Mucosa of descending colon (tissue), 3 donors: ENCODE measurements at regions not wholly inside any gene's neighbourhood (a gene's known extent, or its start where the extent isn't known, plus 50 kb on each side); places are given as distances from the start of the nearest gene placed in this dataset.

Experiments
- ATAC-seq: fragments of 200-7000 bp; cut with Tn5 transposase; one replicate; pipeline ENCODE4 v1.9.1; 2020; ENCODE audit warnings: mild to moderate bottlenecking, moderate library complexity
- DNase-seq, 3 donors: peaks; one replicate each; pipeline ENCODE4 v3.0.0-alpha.2; 2020
- H3K36me3 ChIP-seq: fragments of 200-600 bp; one replicate; pipeline ENCODE4 v1.8.0; 2021; ENCODE audit warnings: low read depth, mild to moderate bottlenecking
- H3K4me1 ChIP-seq: fragments of 200-600 bp; one replicate; pipeline ENCODE4 v1.8.0; 2021; ENCODE audit warnings: low read depth, mild to moderate bottlenecking
- H3K4me3 ChIP-seq: fragments of 200-600 bp; one replicate; pipeline ENCODE4 v1.8.0; 2021; ENCODE audit warnings: mild to moderate bottlenecking
- H3K9me3 ChIP-seq: fragments of 200-600 bp; one replicate; pipeline ENCODE4 v1.8.0; 2021; ENCODE audit warnings: mild to moderate bottlenecking
- intact Hi-C, 2 donors: fragments of 100-400 bp; cut with DNase I in 1 of 2; cut with micrococcal nuclease in 1 of 2; formaldehyde crosslinking; loops; one replicate each; pipeline versions ENCODE4 v1.11.0 to v1.11.1; 2022; cut with DNase I, micrococcal nuclease
- TF ChIP-seq, protein P1 (sequence below): fragments of 200-600 bp; IDR thresholded peaks from one replicate; pipeline ENCODE4 v1.8.0; 2022; ENCODE audit warnings: antibody characterized with exemption, mild to moderate bottlenecking
- donor health status: DM: no; HTN: no; CAD: no; lungs with moderate emphysema.
- donor health status: DM: no; HTN: no; CAD: no.
- donor health status: DM: no; HTN: yes; CAD: no.

DNA sequence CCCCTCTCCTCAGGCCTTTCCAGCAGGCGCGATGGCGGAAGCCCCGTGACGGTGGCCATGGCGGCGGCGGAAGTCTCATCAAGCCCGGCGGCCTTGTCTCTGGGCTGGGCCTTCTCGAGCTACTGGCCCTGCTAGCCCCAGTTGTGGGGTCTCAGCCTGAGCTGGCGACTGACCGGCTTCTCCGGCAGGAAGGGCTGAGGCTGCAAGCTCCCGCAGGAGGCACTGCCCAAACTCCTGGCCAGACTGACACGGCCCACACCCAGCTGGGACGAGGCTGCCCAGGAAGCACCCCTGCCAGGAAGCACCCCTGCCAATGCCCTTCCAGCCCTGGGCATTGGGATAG is 88.5 kb upstream of the ANKH start:
- Histone ChIP-seq H3K4me3 (no peak overlapping the region), H3K4me1 (no peaks in the 10 kb centered on the region), H3K36me3 (no peaks in the 10 kb centered on the region), H3K9me3 (no peaks in the 10 kb centered on the region)
- TF ChIP-seq, protein P1, sequence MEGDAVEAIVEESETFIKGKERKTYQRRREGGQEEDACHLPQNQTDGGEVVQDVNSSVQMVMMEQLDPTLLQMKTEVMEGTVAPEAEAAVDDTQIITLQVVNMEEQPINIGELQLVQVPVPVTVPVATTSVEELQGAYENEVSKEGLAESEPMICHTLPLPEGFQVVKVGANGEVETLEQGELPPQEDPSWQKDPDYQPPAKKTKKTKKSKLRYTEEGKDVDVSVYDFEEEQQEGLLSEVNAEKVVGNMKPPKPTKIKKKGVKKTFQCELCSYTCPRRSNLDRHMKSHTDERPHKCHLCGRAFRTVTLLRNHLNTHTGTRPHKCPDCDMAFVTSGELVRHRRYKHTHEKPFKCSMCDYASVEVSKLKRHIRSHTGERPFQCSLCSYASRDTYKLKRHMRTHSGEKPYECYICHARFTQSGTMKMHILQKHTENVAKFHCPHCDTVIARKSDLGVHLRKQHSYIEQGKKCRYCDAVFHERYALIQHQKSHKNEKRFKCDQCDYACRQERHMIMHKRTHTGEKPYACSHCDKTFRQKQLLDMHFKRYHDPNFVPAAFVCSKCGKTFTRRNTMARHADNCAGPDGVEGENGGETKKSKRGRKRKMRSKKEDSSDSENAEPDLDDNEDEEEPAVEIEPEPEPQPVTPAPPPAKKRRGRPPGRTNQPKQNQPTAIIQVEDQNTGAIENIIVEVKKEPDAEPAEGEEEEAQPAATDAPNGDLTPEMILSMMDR, result no peak
- intact Hi-C loops, result no loop called here
- ATAC-seq, result no peak
- no peak for DNase-seq

DNA sequence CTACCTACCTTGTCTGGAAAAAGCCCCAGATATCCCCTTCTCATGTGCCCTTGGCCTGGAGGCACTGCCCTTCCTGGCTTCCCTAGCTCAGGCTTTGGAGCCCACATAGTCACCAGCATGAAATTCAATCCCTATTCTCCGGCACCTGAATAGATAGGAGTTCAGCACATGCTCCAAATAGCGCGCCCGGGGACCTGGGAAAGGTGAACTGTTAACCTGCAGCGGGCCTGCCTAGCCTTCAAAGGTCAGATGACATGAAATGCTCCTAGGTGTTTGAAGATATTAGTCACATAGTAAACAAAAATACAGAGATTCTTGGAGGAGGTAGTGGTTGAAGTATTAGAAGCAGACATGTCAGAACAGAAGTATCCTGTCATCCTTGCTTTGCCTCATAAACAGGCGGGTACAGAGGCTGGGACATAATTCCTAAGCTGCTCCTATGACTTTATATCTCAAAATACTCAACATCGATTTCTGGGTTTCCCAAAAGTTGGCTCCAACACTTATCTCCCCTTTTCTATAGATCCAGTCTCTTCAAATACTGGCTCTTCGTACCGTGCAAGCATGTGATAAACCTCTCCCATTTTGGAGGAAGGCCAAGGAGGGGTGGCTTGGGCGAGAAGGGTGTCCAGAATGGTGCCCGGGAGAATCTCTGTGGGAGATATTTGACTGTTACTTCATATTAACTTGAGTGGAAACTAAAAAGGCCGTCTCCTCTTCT is 88.0 kb upstream of the ANKH start:
- no peak overlapping the region for H3K4me3 ChIP-seq
- no peaks in the 10 kb centered on the region for H3K4me1 ChIP-seq
- TF ChIP-seq, protein P1, result no peak
- intact Hi-C loops, result no loop called here
- ATAC-seq, result no peak
- no peaks in the 10 kb centered on the region for H3K36me3 ChIP-seq
- H3K9me3 ChIP-seq, result no peaks in the 10 kb centered on the region
- DNase-seq, result no peak

DNA sequence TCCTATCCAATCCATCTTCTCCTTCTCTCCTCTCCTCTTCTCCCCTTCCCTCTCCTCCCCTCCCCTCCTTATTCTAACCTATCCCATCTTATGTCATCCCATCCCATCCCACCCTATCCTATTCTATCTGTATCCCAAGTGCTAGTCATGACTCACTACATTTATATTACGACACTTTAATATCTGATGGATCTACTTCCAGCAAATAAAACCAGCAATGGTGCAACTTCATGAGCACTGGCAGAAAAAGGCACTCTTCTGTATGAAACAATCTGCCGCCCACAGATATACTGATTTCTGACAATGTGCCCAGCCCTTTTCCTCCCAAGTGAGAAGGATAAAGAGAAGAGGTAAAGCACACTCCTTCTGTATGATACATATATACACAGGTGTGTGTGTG is 86.6 kb upstream of the ANKH start:
- H3K9me3 ChIP-seq, result no peaks in the 10 kb centered on the region
- H3K36me3 ChIP-seq, result no peaks in the 10 kb centered on the region
- intact Hi-C loops, result no loop called here
- no peak for DNase-seq
- H3K4me1 ChIP-seq, result no peaks in the 10 kb centered on the region
- no peak for ATAC-seq
- no peak overlapping the region for H3K4me3 ChIP-seq
- TF ChIP-seq, protein P1, result no peak

DNA sequence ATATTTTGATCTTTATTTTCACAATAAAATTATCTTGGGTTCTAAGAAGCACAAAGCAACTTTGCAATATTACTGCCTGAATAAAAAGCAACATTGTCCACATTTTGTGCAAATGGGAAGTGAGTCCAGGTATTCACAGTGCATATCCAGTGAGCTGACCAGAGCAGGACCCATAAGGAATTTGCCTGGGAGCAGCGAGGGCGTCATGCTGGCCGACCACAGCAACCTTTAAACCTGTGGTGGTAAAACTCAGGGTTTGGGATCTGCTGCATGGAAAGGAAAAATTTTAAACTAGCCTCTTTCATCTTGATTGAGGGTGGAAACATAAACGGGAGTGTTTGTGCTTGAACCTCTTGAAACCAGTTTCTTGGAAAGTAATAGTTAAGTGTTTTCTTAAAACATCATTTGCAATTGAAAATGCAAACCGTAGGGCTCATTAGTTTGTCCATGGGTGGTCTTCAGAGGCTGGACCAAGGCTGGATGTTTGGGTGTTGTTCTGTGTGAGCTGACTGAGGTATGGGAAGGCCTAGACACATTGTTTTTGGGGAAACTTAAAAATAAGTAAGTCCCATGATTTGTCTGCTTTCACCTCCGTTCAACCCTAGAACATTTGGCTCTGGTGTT is 85.0 kb upstream of the ANKH start:
- no peak overlapping the region for H3K4me3 ChIP-seq
- no peaks in the 10 kb centered on the region for H3K4me1 ChIP-seq
- no peaks in the 10 kb centered on the region for H3K9me3 ChIP-seq
- no peak for ATAC-seq
- TF ChIP-seq, protein P1, result no peak
- intact Hi-C loops, result no loop called here
- no peak for DNase-seq
- no peaks in the 10 kb centered on the region for H3K36me3 ChIP-seq

DNA sequence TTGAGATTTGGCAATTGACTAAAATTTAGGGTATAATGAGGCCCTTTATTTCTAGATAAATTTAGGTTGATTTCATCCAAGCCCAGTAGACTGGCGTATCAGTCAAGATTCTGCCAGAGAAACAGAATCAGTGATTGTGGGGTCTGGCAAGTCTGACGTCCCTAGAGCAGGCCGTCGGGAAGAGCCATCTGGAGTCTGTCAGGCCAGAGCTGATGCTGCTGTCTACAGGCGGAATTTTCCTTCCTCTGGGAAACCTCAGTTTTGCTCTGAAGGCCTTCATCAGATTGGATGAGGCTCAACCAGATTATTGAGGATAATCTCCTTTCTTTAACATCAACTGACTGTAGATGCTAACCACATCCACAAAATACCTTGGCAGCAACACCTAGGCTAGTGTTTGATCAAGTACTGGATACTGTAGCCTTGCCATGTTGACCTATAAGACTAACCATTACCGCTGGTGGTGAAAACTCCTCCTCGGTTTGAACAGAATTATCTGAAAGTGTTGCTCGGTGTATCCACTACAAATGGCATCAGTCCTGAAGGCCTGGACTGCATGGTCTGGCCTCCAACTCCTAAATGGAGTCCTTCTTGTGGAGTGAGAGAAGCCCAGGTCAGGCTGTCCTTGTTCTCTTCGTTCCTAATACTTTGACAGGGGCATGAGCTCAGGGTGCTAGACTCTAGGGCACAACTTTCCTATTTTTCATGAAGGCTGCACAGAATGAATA is 83.2 kb upstream of the ANKH start:
- H3K4me1 ChIP-seq, result no peaks in the 10 kb centered on the region
- ATAC-seq (no peak), DNase-seq (no peak)
- intact Hi-C loops, result no loop called here
- H3K4me3 ChIP-seq, result no peak overlapping the region
- TF ChIP-seq, protein P1, result no peak
- H3K36me3 ChIP-seq, result no peaks in the 10 kb centered on the region
- no peaks in the 10 kb centered on the region for H3K9me3 ChIP-seq
